HCT116 (cell line): ENCODE measurements at regions not wholly inside any gene's neighbourhood (a gene's known extent, or its start where the extent isn't known, plus 50 kb on each side); places are given as distances from the start of the nearest gene placed in this dataset.

Source experiments
- ATAC-seq: fragments of 200-7000 bp; cut with Tn5 transposase; 2 replicates; pipeline ENCODE4 v1.9.1; 2020; ENCODE audit warnings: mild to moderate bottlenecking, moderate library complexity
- BruUV-seq: library from RNA; stranded (reverse); fragments of 400-500 nt; replicated peaks from 2 replicates; lab custom pipeline; 2021; lab: Mats Ljungman, UMichigan
- CTCF ChIA-PET: fragments of 300-600 bp; sonication (Branson Sonifier 250); formaldehyde crosslinking; loops from one replicate; lab custom pipeline; 2021; ENCODE audit warnings: antibody characterized with exemption; lab: Charles Lee
- POLR2A ChIA-PET: fragments of 300-600, 350-600 bp; sonication (Branson Sonifier 250); formaldehyde crosslinking; loops from one replicate; lab custom pipeline; 2021; ENCODE audit warnings: antibody characterized with exemption; lab: Charles Lee
- RAD21 ChIA-PET, 2 experiments: fragments of 300-600 bp; sonication (Branson Sonifier 250); formaldehyde crosslinking; loops; one replicate each; lab custom pipeline; 2023; ENCODE audit warnings: low total read pairs in 2 of 2; ENCODE audit not compliant: uncharacterized antibody in 2 of 2, unreplicated experiment in 2 of 2, low non-redundant PET in 1 of 2; lab: Charles Lee
- DNase-seq: peaks from one replicate; pipeline ENCODE4 v3.0.0-alpha.2; 2010; ENCODE audit warnings: low read depth, low spot score
- H2AFZ ChIP-seq: fragments of 200-600 bp; shearing (Covaris generic), sonication (generic); 2 replicates; pipeline ENCODE4 v1.6.1; 2017; ENCODE audit warnings: low read depth, mixed run types, mixed read lengths, antibody characterized with exemption, low read length; ENCODE audit not compliant: poor library complexity, severe bottlenecking
- H3K27ac ChIP-seq: 2 replicates; pipeline ENCODE4 v1.5.1; 2012; ENCODE audit warnings: low read depth, low read length
- H3K27me3 ChIP-seq: fragments of 200-600 bp; sonication (generic); 2 replicates; pipeline ENCODE4 v1.6.1; 2016; ENCODE audit warnings: mixed run types, low read length, mixed read lengths; ENCODE audit not compliant: insufficient read depth
- H3K36me3 ChIP-seq, 2 experiments: fragments of 200-500 bp in 1 of 2; fragments of 200-600 bp in 1 of 2; sonication (Bioruptor generic) in 1 of 2; sonication (generic) in 1 of 2; 2 replicates each; pipeline versions ENCODE4 v1.5.1 to v1.6.1; 2014 to 2016; ENCODE audit warnings: low read length in 2 of 2, inconsistent platforms in 1 of 2, mixed read lengths in 1 of 2, mixed run types in 1 of 2; ENCODE audit not compliant: insufficient read depth in 2 of 2, control insufficient read depth in 1 of 2
- H3K4me1 ChIP-seq, 2 experiments: fragments of 200-600 bp in 1 of 2; sonication (generic) in 1 of 2; 2 replicates each; pipeline versions ENCODE4 v1.5.1 to v1.6.1; 2012 to 2017; ENCODE audit warnings: low read length in 2 of 2, inconsistent platforms in 1 of 2, mild to moderate bottlenecking in 1 of 2, mixed read lengths in 1 of 2, mixed run types in 1 of 2, moderate library complexity in 1 of 2; ENCODE audit not compliant: insufficient read depth in 2 of 2, control insufficient read depth in 1 of 2
- H3K4me2 ChIP-seq: fragments of 200-600 bp; sonication (generic); 2 replicates; pipeline ENCODE4 v1.6.1; 2017; ENCODE audit warnings: mixed run types, low read length, mixed read lengths
- H3K4me3 ChIP-seq, 2 experiments: fragments of 200-600 bp in 1 of 2; sonication (generic) in 1 of 2; replicated peaks in 1 of 2; 2 replicates each; pipeline ENCODE4 v1.5.1; 2011 to 2016; ENCODE audit warnings: low read length in 2 of 2, control low read depth in 1 of 2, low read depth in 1 of 2, mild to moderate bottlenecking in 1 of 2, mixed read lengths in 1 of 2, mixed run types in 1 of 2
- H3K79me2 ChIP-seq: fragments of 200-600 bp; sonication (generic); 2 replicates; pipeline ENCODE4 v1.6.1; 2017; ENCODE audit warnings: mild to moderate bottlenecking, mixed run types, low read length, moderate library complexity, mixed read lengths; ENCODE audit not compliant: insufficient read depth
- H3K9ac ChIP-seq: fragments of 200-600 bp; sonication (generic); 2 replicates; pipeline ENCODE4 v1.6.1; 2016; ENCODE audit warnings: low read length, mixed read lengths
- H3K9me2 ChIP-seq: fragments of 200-600 bp; sonication (generic), shearing (Covaris generic); 2 replicates; pipeline ENCODE4 v1.6.1; 2017; ENCODE audit warnings: mixed run types, mild to moderate bottlenecking, moderate library complexity; ENCODE audit not compliant: insufficient read depth
- H3K9me3 ChIP-seq, 2 experiments: fragments of 200-500 bp in 1 of 2; fragments of 200-600 bp in 1 of 2; sonication (Bioruptor generic) in 1 of 2; sonication (generic) in 1 of 2; 2 replicates each; pipeline ENCODE4 v1.6.1; 2014 to 2017; ENCODE audit warnings: low read length in 2 of 2, mixed read lengths in 2 of 2, inconsistent platforms in 1 of 2, low read depth in 1 of 2, mild to moderate bottlenecking in 1 of 2, mixed run types in 1 of 2, moderate library complexity in 1 of 2; ENCODE audit not compliant: control insufficient read depth in 1 of 2, insufficient read depth in 1 of 2
- H4K20me1 ChIP-seq: fragments of 200-600 bp; sonication (generic), shearing (Covaris generic); 2 replicates; pipeline ENCODE4 v1.6.1; 2017; ENCODE audit warnings: mixed run types, mild to moderate bottlenecking, moderate library complexity; ENCODE audit not compliant: insufficient read depth
- CEBPB ChIP-seq: IDR thresholded peaks from 2 replicates; pipeline ENCODE4 v1.6.1; 2012; ENCODE audit warnings: low read depth
- ELF1 ChIP-seq: IDR thresholded peaks from 2 replicates; pipeline ENCODE4 v1.6.1; 2012; ENCODE audit warnings: low read depth, borderline replicate concordance
- EZH2phosphoT487 ChIP-seq: fragments of 200-600 bp; IDR thresholded peaks from 2 replicates; pipeline ENCODE4 v1.6.1; 2018; ENCODE audit warnings: antibody characterized with exemption, borderline replicate concordance
- MAX ChIP-seq: IDR thresholded peaks from 2 replicates; pipeline ENCODE4 v1.6.1; 2012
- TCF7L2 ChIP-seq: IDR thresholded peaks from 2 replicates; pipeline ENCODE4 v1.7.0; 2011; ENCODE audit warnings: borderline replicate concordance, inconsistent platforms; ENCODE audit not compliant: insufficient read depth, insufficient read length; ENCODE audit errors: extremely low read depth
- ZNF274 ChIP-seq: fragments of 200-500 bp; sonication (Bioruptor generic); IDR thresholded peaks from 2 replicates; pipeline ENCODE4 v1.6.1; 2014; ENCODE audit warnings: mild to moderate bottlenecking, low read depth, low read length, inconsistent platforms
- intact Hi-C: fragments of 100-400 bp; cut with micrococcal nuclease; formaldehyde crosslinking; loops from 2 replicates; pipeline ENCODE4 v1.10.0; 2022
- TF ChIP-seq, protein P1 (sequence below): IDR thresholded peaks from 2 replicates; pipeline ENCODE4 v1.6.1; 2012; ENCODE audit warnings: low read depth

GRCh38 chr2:139124271-139124670, 344.1 kb upstream of the NXPH2 start:
- RAD21 ChIA-PET = no interaction called here
- DNase-seq = no peak
- BruUV-seq = no TSS peak
- Histone ChIP-seq H4K20me1 (no peaks in the 10 kb centered on the region), H3K9me3 (0 out of 4 replicates have a peak, but pooled peaks cover 0 to 7% of the 10 kb centered on the region in 2 experiments), H3K27ac (no peak overlapping the region), H3K4me3 (no peak overlapping the region), H3K79me2 (no peaks in the 10 kb centered on the region), H2AFZ (no peak overlapping the region), H3K4me1 (peaks cover 3 to 14% of the 10 kb centered on the region in 2 experiments; a peak in 2 of 4 replicates), H3K9ac (no peak overlapping the region), H3K27me3 (no peaks in the 10 kb centered on the region), H3K9me2 (peaks cover 3% of the 10 kb centered on the region; the same call in 1 of the 2 replicates), H3K4me2 (no peak overlapping the region), H3K36me3 (no peaks in the 10 kb centered on the region)
- CTCF ChIA-PET = no interaction called here
- POLR2A ChIA-PET = no interaction called here
- intact Hi-C loops = no loop called here
- TF ChIP-seq MAX (no peak), EZH2phosphoT487 (no peak), TCF7L2 (no peak), ELF1 (no peak), ZNF274 (no peak), CEBPB (no peak)
- TF ChIP-seq, protein P1, sequence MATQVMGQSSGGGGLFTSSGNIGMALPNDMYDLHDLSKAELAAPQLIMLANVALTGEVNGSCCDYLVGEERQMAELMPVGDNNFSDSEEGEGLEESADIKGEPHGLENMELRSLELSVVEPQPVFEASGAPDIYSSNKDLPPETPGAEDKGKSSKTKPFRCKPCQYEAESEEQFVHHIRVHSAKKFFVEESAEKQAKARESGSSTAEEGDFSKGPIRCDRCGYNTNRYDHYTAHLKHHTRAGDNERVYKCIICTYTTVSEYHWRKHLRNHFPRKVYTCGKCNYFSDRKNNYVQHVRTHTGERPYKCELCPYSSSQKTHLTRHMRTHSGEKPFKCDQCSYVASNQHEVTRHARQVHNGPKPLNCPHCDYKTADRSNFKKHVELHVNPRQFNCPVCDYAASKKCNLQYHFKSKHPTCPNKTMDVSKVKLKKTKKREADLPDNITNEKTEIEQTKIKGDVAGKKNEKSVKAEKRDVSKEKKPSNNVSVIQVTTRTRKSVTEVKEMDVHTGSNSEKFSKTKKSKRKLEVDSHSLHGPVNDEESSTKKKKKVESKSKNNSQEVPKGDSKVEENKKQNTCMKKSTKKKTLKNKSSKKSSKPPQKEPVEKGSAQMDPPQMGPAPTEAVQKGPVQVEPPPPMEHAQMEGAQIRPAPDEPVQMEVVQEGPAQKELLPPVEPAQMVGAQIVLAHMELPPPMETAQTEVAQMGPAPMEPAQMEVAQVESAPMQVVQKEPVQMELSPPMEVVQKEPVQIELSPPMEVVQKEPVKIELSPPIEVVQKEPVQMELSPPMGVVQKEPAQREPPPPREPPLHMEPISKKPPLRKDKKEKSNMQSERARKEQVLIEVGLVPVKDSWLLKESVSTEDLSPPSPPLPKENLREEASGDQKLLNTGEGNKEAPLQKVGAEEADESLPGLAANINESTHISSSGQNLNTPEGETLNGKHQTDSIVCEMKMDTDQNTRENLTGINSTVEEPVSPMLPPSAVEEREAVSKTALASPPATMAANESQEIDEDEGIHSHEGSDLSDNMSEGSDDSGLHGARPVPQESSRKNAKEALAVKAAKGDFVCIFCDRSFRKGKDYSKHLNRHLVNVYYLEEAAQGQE = no peak
- ATAC-seq = no peak
